GM18909 (cell line): ENCODE measurements at regions not wholly inside any gene's neighbourhood (a gene's known extent, or its start where the extent isn't known, plus 50 kb on each side); places are given as distances from the start of the nearest gene placed in this dataset.

Source experiments
- ATAC-seq: cut with Tn5 transposase; IDR thresholded peaks from one replicate; pipeline ENCODE4 v1.9.1; 2021; ENCODE audit warnings: mild to moderate bottlenecking; ENCODE audit not compliant: unreplicated experiment, poor library complexity

DNA sequence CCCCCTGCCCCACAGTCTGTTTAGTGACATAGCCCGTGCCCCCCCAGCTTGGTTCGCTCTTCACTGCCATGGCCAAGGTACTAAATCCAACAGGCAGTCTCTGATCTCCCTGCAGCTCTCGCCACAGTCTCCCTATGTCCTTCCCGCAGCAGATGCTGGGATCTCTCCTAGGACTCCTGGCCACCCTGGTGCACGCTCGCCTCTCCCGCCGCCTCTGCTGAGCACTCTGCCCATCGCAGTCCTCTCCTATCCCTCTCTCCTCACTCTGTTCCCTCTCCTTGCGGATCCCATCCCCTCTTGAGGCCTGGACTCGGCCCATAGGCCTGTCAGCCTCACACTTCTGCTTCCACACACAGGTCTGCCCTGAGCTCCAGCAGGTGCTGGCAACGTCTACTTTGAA, 204.8 kb upstream of the TCERG1L start:
- no peak for ATAC-seq

GRCh38 chr10:131517781-131518180, 206.3 kb upstream of the TCERG1L start:
- no peak for ATAC-seq

- no peak for ATAC-seq
Measured at GRCh38 chr10:131519723-131520605, 208.4 kb upstream of the TCERG1L start.

- no peak for ATAC-seq
Measured at GRCh38 chr10:131531265-131532190, 220.0 kb upstream of the TCERG1L start.

DNA sequence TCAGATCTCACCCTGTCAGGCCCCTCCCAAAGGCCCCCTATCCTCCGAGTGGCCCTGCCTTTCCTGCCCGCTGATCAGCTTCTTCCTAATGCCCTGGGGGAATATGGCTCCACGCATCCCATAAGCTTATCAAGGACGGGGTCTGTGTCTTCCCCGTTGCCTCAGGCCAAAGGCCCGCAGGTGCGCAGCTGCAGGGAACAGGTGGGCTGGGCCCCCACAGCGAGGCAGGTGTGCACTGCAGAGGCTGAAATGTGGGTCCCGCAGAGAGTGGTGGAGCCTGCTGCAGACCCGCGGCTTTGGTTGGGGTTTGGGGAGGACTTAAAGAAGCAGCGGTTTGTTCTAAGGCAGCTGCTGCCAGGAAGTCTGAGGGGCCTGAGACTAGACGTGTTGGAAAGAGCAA, 220.8 kb upstream of the TCERG1L start:
- ATAC-seq = no peak

DNA sequence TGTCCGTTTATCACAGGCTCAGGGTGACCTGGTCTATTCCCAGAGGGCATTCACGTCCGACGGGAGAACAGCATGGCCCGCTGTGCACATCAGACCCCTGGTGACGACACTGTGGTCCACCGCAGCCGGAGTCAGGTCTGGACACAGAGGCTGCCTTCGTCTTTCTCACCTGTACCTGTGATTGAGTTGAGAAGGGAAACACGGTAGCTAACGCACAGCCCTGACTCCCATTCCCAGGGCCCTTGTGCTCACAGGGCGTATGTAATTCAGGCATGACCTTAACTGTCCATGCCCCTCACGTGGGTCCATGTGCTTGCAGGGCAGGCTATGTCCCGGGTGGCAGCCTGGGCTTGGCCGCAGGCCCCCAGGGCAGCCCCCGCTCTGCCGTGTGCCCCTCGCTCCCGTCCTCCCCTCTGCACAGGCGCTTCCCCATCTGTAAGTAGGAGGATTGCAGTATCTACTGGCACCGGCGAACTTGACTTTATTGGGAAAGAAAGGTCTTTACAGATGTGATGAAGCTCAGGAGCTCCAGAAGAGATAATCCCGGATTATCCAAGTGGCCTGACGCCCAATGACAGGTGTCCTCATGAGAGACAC, 221.3 kb upstream of the TCERG1L start:
- no peak for ATAC-seq

GRCh38 chr10:131533846-131534526, 222.5 kb upstream of the TCERG1L start:
- ATAC-seq = no peak

- no peak for ATAC-seq
Measured at GRCh38 chr10:131534836-131535235, 223.3 kb upstream of the TCERG1L start.

GRCh38 chr10:131536676-131537075, 225.2 kb upstream of the TCERG1L start:
- no peak for ATAC-seq

DNA sequence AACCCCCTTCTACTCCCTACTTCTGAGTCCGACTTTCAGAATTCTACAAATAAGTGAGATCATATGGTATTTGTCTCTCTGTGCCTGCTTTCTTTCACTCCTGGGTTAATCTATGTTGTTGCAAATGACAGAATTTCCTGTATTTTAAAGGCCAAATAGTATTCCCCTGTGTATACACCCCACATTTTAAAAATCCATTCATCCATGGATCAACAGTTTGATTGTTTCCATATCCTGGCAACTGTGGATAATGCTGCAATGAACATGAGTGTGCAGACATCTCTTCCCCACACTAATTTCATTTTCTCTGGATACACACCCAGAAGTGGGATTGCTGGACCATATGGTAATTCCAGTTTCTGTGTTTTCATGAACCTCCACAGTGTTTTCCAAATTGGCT, 225.8 kb upstream of the TCERG1L start:
- no peak for ATAC-seq

GRCh38 chr10:131544495-131544894, 233.0 kb upstream of the TCERG1L start:
- ATAC-seq = no peak

- ATAC-seq = no peak
Measured at GRCh38 chr10:131546086-131546810, 234.7 kb upstream of the TCERG1L start.

- no peak for ATAC-seq
Measured at GRCh38 chr10:131547129-131547799, 235.7 kb upstream of the TCERG1L start.

DNA sequence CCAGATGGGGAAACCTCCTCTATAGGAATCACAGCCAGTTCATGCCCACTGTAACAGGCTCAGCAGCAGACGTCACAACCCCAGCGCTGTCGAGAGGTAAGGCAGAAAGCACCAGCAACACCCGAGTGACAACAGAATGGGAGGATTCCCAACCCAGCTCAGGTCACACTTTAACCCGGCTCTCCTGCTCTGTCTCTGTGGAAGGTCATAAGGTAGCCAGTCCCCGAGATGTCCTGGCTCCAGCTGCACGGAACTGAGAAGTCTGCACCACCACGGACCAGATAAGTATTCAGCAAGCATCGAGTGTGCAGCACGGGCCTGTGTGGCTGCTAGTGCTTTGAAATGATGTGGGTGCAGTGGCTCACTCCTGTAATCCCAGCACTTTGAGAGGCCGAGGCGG, 236.7 kb upstream of the TCERG1L start:
- ATAC-seq = no peak

GRCh38 chr10:131549116-131549515, 237.6 kb upstream of the TCERG1L start:
- no peak for ATAC-seq

DNA sequence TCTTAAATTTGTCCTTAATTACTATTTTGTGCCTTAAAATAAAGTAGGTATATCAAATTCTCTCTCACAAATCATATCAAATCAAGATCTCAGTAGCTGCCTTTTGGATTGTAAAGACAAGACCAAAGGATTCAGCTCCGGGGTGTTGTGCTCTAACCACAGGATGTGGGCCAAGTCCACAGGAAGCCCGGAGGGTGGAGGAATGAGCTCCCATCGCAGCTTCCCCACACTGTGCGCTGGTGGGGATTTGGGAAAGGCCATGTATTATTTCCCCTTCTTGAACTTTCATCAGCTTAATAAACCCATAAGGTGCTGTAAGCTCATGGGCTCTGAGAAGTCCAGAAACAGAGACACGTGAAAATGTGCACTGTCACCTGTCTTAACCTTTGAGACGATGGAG, 241.6 kb upstream of the TCERG1L start:
- no peak for ATAC-seq

DNA sequence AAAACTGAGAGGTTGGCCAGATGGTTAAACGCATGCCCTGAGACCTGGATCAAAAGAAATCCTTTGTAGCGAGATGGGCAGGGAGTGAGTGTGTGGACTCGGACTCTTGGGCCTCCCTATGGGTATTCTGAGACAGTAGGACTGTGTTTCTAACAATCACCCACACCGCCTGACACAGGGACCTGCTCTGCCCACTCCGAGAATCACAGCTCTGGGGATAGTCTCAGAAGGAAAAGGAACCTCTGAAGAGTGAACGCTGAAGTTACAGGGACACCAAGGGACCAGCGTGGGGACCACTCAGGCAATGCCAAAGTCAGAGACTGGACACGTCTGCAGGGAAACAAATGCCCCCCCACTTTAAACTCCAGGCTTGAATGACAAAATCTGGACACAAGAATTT, 242.1 kb upstream of the TCERG1L start:
- ATAC-seq = no peak

DNA sequence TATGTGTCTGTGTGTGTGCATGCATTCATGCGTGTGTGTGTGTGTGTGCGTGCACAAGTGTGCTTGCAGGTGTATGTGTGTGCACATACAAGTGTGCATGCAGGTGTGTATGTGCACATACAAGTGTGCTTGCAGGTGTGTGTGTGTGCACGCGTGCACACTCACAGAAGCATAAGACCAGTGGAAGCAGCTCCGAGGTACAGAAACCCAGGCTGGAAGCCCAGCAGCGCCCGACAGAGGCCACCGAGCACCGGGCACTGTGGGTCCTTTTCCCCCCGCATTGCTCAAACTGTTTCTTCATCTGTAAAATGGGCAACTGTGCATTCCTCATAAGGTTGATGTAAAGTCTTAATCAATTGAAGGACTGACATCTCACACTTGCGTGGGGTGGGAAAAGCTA, 243.3 kb upstream of the TCERG1L start:
- ATAC-seq = no peak

DNA sequence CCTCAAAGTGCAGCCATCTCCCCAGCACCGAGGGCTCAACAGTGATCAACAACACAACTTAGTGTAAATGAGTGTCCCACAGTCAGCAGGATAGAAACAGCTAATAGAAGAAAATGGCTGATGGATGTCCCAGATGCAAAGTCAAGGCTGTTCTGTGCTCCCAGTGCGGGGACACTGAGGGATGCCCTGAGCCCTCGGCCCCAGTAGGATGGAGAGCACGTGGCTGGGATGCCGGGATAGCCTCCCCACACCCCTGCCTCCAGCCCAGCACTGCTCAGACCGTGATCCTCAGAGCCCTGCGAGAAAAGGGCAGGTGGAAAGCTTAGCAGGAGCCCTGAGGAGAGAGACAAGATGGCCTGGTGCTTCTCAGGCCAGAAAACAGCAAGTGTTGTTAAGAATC, 243.9 kb upstream of the TCERG1L start:
- no peak for ATAC-seq
